Body of pancreas (tissue), 4 donors: ENCODE measurements at regions not wholly inside any gene's neighbourhood (a gene's known extent, or its start where the extent isn't known, plus 50 kb on each side); places are given as distances from the start of the nearest gene placed in this dataset.

Experiments
- CTCF ChIP-seq, 7 experiments: fragments of 450-650 bp in 4 of 7; fragments of 200-600 bp in 3 of 7; sonication (generic) in 3 of 7; IDR thresholded peaks; one replicate each; pipeline ENCODE4 v1.5.1; 2016 to 2019; ENCODE audit warnings: antibody characterized with exemption in 7 of 7
- POLR2A ChIP-seq, 3 donors: fragments of 450-650 bp; IDR thresholded peaks; one replicate each; pipeline ENCODE4 v1.6.1; 2016; ENCODE audit warnings: antibody characterized with exemption in 3 of 3, mild to moderate bottlenecking in 2 of 3

GRCh38 chr5:99948850-99949249 lies 586.3 kb upstream of the FAM174A start:
- TF ChIP-seq POLR2A (IDR thresholded peaks at IDR 0.05): no peak
- TF ChIP-seq CTCF (IDR thresholded peaks at IDR 0.05): no peak
